ENCODE measurements at regions not wholly inside any gene's neighbourhood (a gene's known extent, or its start where the extent isn't known, plus 50 kb on each side); places are given as distances from the start of the nearest gene placed in this dataset.

DNA sequence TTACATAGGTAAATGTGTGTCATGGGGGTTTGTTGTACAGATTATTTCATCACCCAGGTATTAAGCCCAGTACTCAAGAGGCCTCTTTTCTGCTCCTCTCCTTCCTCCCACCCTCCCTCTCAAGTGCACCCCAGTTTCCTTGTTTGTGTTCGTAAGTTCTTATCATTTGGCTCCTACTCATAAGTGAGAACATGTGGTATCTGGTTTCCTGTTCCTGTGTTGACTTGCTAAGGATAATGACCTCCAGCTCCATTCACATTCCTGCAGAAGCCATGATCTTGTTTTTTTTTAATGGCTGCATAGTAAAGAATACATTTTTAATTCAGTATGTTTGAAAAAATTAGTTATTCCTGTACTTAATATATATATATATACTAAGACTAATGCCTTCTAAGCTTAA, 107.7 kb downstream of the CLDN17 start:
- DNase-seq (ENCODE audit: low read depth, low spot score) = no peak
- TF ChIP-seq ZNF274 (IDR thresholded peaks at IDR 0.05; ENCODE audit: low read depth, low read length) = no peak
- no peak for TF ChIP-seq YY1 (IDR thresholded peaks at IDR 0.05; ENCODE audit: insufficient read depth, insufficient read length)
- no peak for TF ChIP-seq SUZ12 (IDR thresholded peaks at IDR 0.05; ENCODE audit: extremely low read depth, insufficient read depth, insufficient read length)

GRCh38 chr21:30057108-30057507, 109.5 kb downstream of the CLDN17 start:
- no peak for TF ChIP-seq ZNF274 (IDR thresholded peaks at IDR 0.05; ENCODE audit: low read depth, low read length)
- TF ChIP-seq SUZ12 (IDR thresholded peaks at IDR 0.05; ENCODE audit: extremely low read depth, insufficient read depth, insufficient read length) = no peak
- TF ChIP-seq YY1 (IDR thresholded peaks at IDR 0.05; ENCODE audit: insufficient read depth, insufficient read length) = no peak
- Histone ChIP-seq H3K4me1 (ENCODE audit: insufficient read depth, insufficient read length) (no peaks in the 10 kb centered on the region), H3K36me3 (ENCODE audit: insufficient read depth, insufficient read length, low read length) (no peaks in the 10 kb centered on the region), H3K9ac (ENCODE audit: insufficient read length, low read depth) (no peak overlapping the region), H3K9me3 (ENCODE audit: insufficient read depth, low read length) (no peaks in the 10 kb centered on the region), H3K4me3 (ENCODE audit: insufficient read length, low read depth) (no peak overlapping the region), H3K27me3 (ENCODE audit: insufficient read depth, insufficient read length) (no peaks in the 10 kb centered on the region)
- DNase-seq (ENCODE audit: low read depth, low spot score) = no peak

More for the DNA sequence above, 107.7 kb downstream of the CLDN17 start:
- Histone ChIP-seq H3K4me3 (ENCODE audit: insufficient read length, low read depth) (no peak overlapping the region), H3K9ac (ENCODE audit: insufficient read length, low read depth) (no peak overlapping the region), H3K27me3 (ENCODE audit: insufficient read depth, insufficient read length) (no peaks in the 10 kb centered on the region), H3K36me3 (ENCODE audit: insufficient read depth, insufficient read length, low read length) (no peaks in the 10 kb centered on the region), H3K4me1 (ENCODE audit: insufficient read depth, insufficient read length) (no peaks in the 10 kb centered on the region), H3K9me3 (ENCODE audit: insufficient read depth, low read length) (no peaks in the 10 kb centered on the region)

DNA sequence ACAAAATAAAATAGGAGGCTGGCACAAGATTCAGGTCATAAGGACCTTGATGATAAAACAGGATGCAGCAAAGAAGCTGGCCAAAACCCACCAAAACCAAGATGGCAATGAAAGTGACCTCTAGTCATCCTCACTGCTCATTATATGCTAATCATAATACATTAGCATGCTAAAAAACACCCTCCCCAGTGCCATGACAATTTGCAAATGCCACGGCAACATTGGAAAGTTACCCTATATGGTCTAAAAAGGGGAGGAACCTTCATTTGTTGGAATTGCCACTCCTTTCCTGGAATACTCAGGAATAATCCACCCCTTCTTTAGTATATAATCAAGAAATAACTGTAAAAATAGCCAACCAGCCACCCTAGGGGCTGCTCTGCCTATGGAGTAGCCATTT, 108.8 kb upstream of the GRIK1 start:
- Histone ChIP-seq H3K27me3 (ENCODE audit: insufficient read depth, insufficient read length) (no peaks in the 10 kb centered on the region), H3K4me1 (ENCODE audit: insufficient read depth, insufficient read length) (no peaks in the 10 kb centered on the region), H3K4me3 (ENCODE audit: insufficient read length, low read depth) (no peak overlapping the region), H3K9me3 (ENCODE audit: insufficient read depth, low read length) (no peaks in the 10 kb centered on the region), H3K36me3 (ENCODE audit: insufficient read depth, insufficient read length, low read length) (no peaks in the 10 kb centered on the region), H3K9ac (ENCODE audit: insufficient read length, low read depth) (no peak overlapping the region)
- no peak for DNase-seq (ENCODE audit: low read depth, low spot score)
- TF ChIP-seq ZNF274 (IDR thresholded peaks at IDR 0.05; ENCODE audit: low read depth, low read length) (no peak), YY1 (IDR thresholded peaks at IDR 0.05; ENCODE audit: insufficient read depth, insufficient read length) (no peak), SUZ12 (IDR thresholded peaks at IDR 0.05; ENCODE audit: extremely low read depth, insufficient read depth, insufficient read length) (no peak)

GRCh38 chr21:30044447-30045064, 104.8 kb upstream of the GRIK1 start:
- Histone ChIP-seq H3K4me1 (ENCODE audit: insufficient read depth, insufficient read length) (no peaks in the 10 kb centered on the region), H3K27me3 (ENCODE audit: insufficient read depth, insufficient read length) (no peaks in the 10 kb centered on the region), H3K9me3 (ENCODE audit: insufficient read depth, low read length) (no peaks in the 10 kb centered on the region), H3K4me3 (ENCODE audit: insufficient read length, low read depth) (no peak overlapping the region), H3K9ac (ENCODE audit: insufficient read length, low read depth) (no peak overlapping the region), H3K36me3 (ENCODE audit: insufficient read depth, insufficient read length, low read length) (no peaks in the 10 kb centered on the region)
- no peak for DNase-seq (ENCODE audit: low read depth, low spot score)
- TF ChIP-seq SUZ12 (IDR thresholded peaks at IDR 0.05; ENCODE audit: extremely low read depth, insufficient read depth, insufficient read length) = no peak
- TF ChIP-seq ZNF274 (IDR thresholded peaks at IDR 0.05; ENCODE audit: low read depth, low read length) = no peak
- no peak for TF ChIP-seq YY1 (IDR thresholded peaks at IDR 0.05; ENCODE audit: insufficient read depth, insufficient read length)

- H3K27me3 ChIP-seq (ENCODE audit: insufficient read depth, insufficient read length) = no peaks in the 10 kb centered on the region
- TF ChIP-seq SUZ12 (IDR thresholded peaks at IDR 0.05; ENCODE audit: extremely low read depth, insufficient read depth, insufficient read length) (no peak), ZNF274 (IDR thresholded peaks at IDR 0.05; ENCODE audit: low read depth, low read length) (no peak), YY1 (IDR thresholded peaks at IDR 0.05; ENCODE audit: insufficient read depth, insufficient read length) (no peak)
Measured at GRCh38 chr21:30042443-30042842, 102.6 kb upstream of the GRIK1 start.

DNA sequence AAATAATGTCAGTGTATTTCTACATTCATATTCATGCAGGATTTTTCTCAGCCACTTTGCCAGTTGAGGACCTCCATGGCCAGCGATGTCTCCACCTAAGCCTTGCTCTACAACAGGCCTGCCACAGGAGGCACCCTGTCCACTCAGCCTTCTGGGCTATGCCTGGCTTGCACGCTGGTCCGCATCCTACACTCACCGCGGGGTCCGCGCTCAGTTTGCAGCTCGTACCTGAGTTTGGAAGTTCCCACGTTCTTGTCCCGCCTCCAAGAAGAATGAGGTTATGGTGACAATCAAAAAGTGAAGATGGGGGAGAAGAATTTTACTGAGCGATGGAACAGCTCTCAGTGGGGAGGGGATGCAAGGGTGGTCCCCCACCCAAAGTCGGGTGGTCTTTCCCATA, 93.6 kb upstream of the GRIK1 start:
- Histone ChIP-seq H3K4me3 (ENCODE audit: insufficient read length, low read depth) (no peak overlapping the region), H3K9me3 (ENCODE audit: insufficient read depth, low read length) (peaks cover 9% of the 10 kb centered on the region; the same call in 1 of the 2 replicates), H3K36me3 (ENCODE audit: insufficient read depth, insufficient read length, low read length) (no peaks in the 10 kb centered on the region), H3K9ac (ENCODE audit: insufficient read length, low read depth) (no peak overlapping the region), H3K4me1 (ENCODE audit: insufficient read depth, insufficient read length) (no peaks in the 10 kb centered on the region), H3K27me3 (ENCODE audit: insufficient read depth, insufficient read length) (no peaks in the 10 kb centered on the region)
- TF ChIP-seq YY1 (IDR thresholded peaks at IDR 0.05; ENCODE audit: insufficient read depth, insufficient read length) (no peak), ZNF274 (IDR thresholded peaks at IDR 0.05; ENCODE audit: low read depth, low read length) (no peak), SUZ12 (IDR thresholded peaks at IDR 0.05; ENCODE audit: extremely low read depth, insufficient read depth, insufficient read length) (no peak)
- no peak for DNase-seq (ENCODE audit: low read depth, low spot score)

More at GRCh38 chr21:30042443-30042842, 102.6 kb upstream of the GRIK1 start:
- no peak for DNase-seq (ENCODE audit: low read depth, low spot score)
- no peaks in the 10 kb centered on the region for H3K36me3 ChIP-seq (ENCODE audit: insufficient read depth, insufficient read length, low read length)
- H3K4me1 ChIP-seq (ENCODE audit: insufficient read depth, insufficient read length) = no peaks in the 10 kb centered on the region
- no peak overlapping the region for H3K4me3 ChIP-seq (ENCODE audit: insufficient read length, low read depth)
- no peaks in the 10 kb centered on the region for H3K9me3 ChIP-seq (ENCODE audit: insufficient read depth, low read length)
- no peak overlapping the region for H3K9ac ChIP-seq (ENCODE audit: insufficient read length, low read depth)

DNA sequence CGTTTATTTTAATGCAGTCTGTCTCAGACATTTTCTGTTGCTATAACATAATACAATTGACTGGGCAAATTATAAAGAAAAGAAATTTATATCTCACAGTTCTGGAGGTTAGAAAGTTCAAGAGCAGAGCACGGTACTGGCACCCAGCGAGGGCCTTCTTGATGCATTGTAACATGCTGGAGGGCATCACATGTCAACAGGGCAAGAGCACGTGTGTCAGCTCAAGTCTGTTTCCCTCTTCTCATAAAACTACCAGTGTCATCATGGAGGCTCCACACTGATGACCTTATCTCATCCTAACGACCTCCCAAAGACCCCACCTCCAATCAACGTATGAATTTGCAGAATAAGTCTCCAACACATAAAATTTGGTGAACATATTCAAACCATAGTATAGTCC, 90.6 kb upstream of the GRIK1 start:
- Histone ChIP-seq H3K4me3 (ENCODE audit: insufficient read length, low read depth) (no peak overlapping the region), H3K27me3 (ENCODE audit: insufficient read depth, insufficient read length) (no peaks in the 10 kb centered on the region), H3K9ac (ENCODE audit: insufficient read length, low read depth) (no peak overlapping the region), H3K9me3 (ENCODE audit: insufficient read depth, low read length) (peaks cover 9% of the 10 kb centered on the region; the same call in 1 of the 2 replicates), H3K36me3 (ENCODE audit: insufficient read depth, insufficient read length, low read length) (no peaks in the 10 kb centered on the region), H3K4me1 (ENCODE audit: insufficient read depth, insufficient read length) (no peaks in the 10 kb centered on the region)
- TF ChIP-seq SUZ12 (IDR thresholded peaks at IDR 0.05; ENCODE audit: extremely low read depth, insufficient read depth, insufficient read length) (no peak), YY1 (IDR thresholded peaks at IDR 0.05; ENCODE audit: insufficient read depth, insufficient read length) (no peak), ZNF274 (IDR thresholded peaks at IDR 0.05; ENCODE audit: low read depth, low read length) (no peak)
- no peak for DNase-seq (ENCODE audit: low read depth, low spot score)
